Mesendoderm (in vitro differentiated cells): ENCODE measurements at regions not wholly inside any gene's neighbourhood (a gene's known extent, or its start where the extent isn't known, plus 50 kb on each side); places are given as distances from the start of the nearest gene placed in this dataset.
A peak's percentile ranks its signal among the peaks of the same experiment; 100 is the strongest.

Source experiments
- DNase-seq: peaks from one replicate; pipeline ENCODE4 v3.0.0; 2013
- H2AK5ac ChIP-seq: 2 replicates; pipeline ENCODE4 v1.6.1; 2013; ENCODE audit warnings: low read length, inconsistent platforms
- H2BK120ac ChIP-seq: 2 replicates; pipeline ENCODE4 v1.6.1; 2013; ENCODE audit warnings: low read depth, mild to moderate bottlenecking, low read length, moderate library complexity, mixed read lengths
- H2BK15ac ChIP-seq: replicated peaks from 2 replicates; pipeline ENCODE4 v1.6.1; 2013; ENCODE audit warnings: low read depth, mild to moderate bottlenecking, moderate library complexity
- H2BK5ac ChIP-seq: 2 replicates; pipeline ENCODE4 v1.6.1; 2013; ENCODE audit warnings: low read length, inconsistent platforms
- H3K18ac ChIP-seq: 2 replicates; pipeline ENCODE4 v1.6.1; 2013; ENCODE audit warnings: mild to moderate bottlenecking, low read length, mixed read lengths
- H3K23ac ChIP-seq: one replicate; pipeline ENCODE4 v1.6.1; 2013; ENCODE audit warnings: low read length
- H3K27ac ChIP-seq: 2 replicates; pipeline ENCODE4 v1.5.1; 2013; ENCODE audit warnings: low read depth, mild to moderate bottlenecking, inconsistent platforms, low read length, moderate library complexity
- H3K27me3 ChIP-seq: 2 replicates; pipeline ENCODE4 v1.6.1; 2013; ENCODE audit warnings: low read length, control low read depth, mild to moderate bottlenecking, inconsistent platforms; ENCODE audit not compliant: insufficient read depth, poor library complexity
- H3K36me3 ChIP-seq: 2 replicates; pipeline ENCODE4 v1.6.1; 2013; ENCODE audit warnings: low read length, inconsistent platforms; ENCODE audit not compliant: control insufficient read depth, insufficient read depth
- H3K4ac ChIP-seq: one replicate; pipeline ENCODE4 v1.6.1; 2013; ENCODE audit warnings: low read depth, mild to moderate bottlenecking, low read length, moderate library complexity
- H3K4me1 ChIP-seq: 2 replicates; pipeline ENCODE4 v1.6.1; 2013; ENCODE audit warnings: low read depth, low read length, inconsistent platforms; ENCODE audit not compliant: control insufficient read depth
- H3K4me2 ChIP-seq: 2 replicates; pipeline ENCODE4 v1.6.1; 2013; ENCODE audit warnings: low read length
- H3K4me3 ChIP-seq: 2 replicates; pipeline ENCODE4 v1.5.1; 2013; ENCODE audit warnings: mild to moderate bottlenecking, low read length
- H3K56ac ChIP-seq: one replicate; pipeline ENCODE4 v1.6.1; 2013; ENCODE audit warnings: low read length
- H3K79me1 ChIP-seq: 2 replicates; pipeline ENCODE4 v1.6.1; 2013; ENCODE audit warnings: low read length, inconsistent platforms
- H3K79me2 ChIP-seq: 2 replicates; pipeline ENCODE4 v1.6.1; 2013; ENCODE audit warnings: mild to moderate bottlenecking, low read length; ENCODE audit not compliant: control insufficient read depth, insufficient read depth
- H3K9ac ChIP-seq: 2 replicates; pipeline ENCODE4 v1.6.1; 2013; ENCODE audit warnings: low read length, inconsistent platforms
- H4K5ac ChIP-seq: one replicate; pipeline ENCODE4 v1.6.1; 2013; ENCODE audit warnings: low read length
- H4K8ac ChIP-seq: one replicate; pipeline ENCODE4 v1.6.1; 2013; ENCODE audit warnings: low read depth, mild to moderate bottlenecking, control low read depth, low read length, moderate library complexity
- WGBS: extraction: QIAGEN DNeasy Blood & Tissue Kit; methylation state at CpG from one replicate; pipeline ENCODE4 v1.1.7; 2013; ENCODE audit warnings: low lambda C conversion rate, missing lambda C conversion rate; ENCODE audit not compliant: insufficient coverage; ENCODE audit errors: extremely low coverage; 5-methylcytosine and 5-hydroxymethylcytosine counted together

DNA sequence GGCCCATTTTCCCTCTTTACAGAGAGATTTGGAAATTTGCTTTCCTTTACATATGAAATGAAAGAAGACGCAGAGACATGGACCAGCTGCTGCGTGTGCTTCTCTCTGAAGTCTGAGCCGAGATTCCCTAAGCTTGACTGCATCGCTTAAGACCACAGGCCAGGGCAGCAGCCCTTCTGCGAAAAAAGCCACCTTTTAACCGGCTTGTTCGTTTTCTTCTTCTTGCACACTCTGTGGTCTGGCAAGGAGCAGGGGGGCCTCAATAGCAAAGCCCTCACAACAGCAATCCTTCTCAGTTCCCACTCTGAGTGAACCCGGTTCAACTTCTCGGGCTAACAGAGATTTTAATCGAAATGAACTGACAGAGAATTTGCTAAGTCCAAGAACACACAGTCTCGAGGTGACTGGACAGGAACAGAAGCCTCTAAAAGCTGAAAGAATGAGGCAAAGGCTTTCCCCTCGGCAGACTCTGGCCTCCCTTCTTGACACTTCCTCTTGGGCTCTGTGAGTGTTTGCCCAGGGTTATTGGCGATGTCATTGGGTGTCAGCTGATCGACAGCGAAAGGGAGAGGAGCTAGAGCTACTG is 512.9 kb upstream of the KLF4 start:
- Histone ChIP-seq H2AK5ac (no peak overlapping the region), H3K27me3 (no peaks in the 10 kb centered on the region), H3K9ac (no peak overlapping the region), H3K18ac (no peak overlapping the region), H4K8ac (no peak overlapping the region), H3K79me1 (no peaks in the 10 kb centered on the region), H3K79me2 (no peaks in the 10 kb centered on the region), H4K5ac (no peak overlapping the region), H2BK15ac (no peak overlapping the region), H3K36me3 (no peaks in the 10 kb centered on the region), H3K4me2 (no peak overlapping the region), H2BK5ac (no peak overlapping the region), H3K4me1 (no peaks in the 10 kb centered on the region), H3K4ac (no peak overlapping the region), H2BK120ac (no peak overlapping the region), H3K4me3 (no peak overlapping the region), H3K23ac (no peak overlapping the region), H3K56ac (no peak overlapping the region), H3K27ac (no peak overlapping the region)
- no CpG with 5 or more reads among the region's 15 CpGs for WGBS
- DNase-seq: peak; percentile 28

DNA sequence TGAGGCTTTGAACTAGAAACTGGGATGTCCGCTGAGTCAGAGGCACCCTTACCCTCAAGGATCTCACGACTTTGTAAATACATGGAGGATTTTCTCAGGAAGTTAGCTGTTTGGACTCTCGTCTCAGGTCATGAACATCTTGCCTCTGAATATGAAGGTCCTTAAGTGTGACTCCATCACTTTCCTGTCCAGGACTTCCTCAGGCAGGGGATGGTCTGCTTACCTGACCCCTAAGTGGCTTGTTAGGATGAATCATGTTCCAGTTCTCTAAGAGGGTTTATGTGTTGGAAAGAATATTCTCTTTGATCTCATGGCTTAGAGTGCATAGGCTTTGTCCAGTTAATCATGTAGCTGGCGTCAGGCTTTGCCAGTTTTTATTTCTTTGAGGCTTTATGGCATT is 511.7 kb upstream of the KLF4 start:
- Histone ChIP-seq H4K5ac (no peak overlapping the region), H3K4ac (no peak overlapping the region), H2BK5ac (no peak overlapping the region), H3K18ac (no peak overlapping the region), H3K23ac (no peak overlapping the region), H3K4me3 (no peak overlapping the region), H2BK15ac (no peak overlapping the region), H3K36me3 (no peaks in the 10 kb centered on the region), H3K27ac (no peak overlapping the region), H3K27me3 (no peaks in the 10 kb centered on the region), H3K9ac (no peak overlapping the region), H2BK120ac (no peak overlapping the region), H3K4me2 (no peak overlapping the region), H4K8ac (no peak overlapping the region), H3K79me1 (no peaks in the 10 kb centered on the region), H2AK5ac (no peak overlapping the region), H3K4me1 (no peaks in the 10 kb centered on the region), H3K56ac (no peak overlapping the region), H3K79me2 (no peaks in the 10 kb centered on the region)
- DNase-seq: no peak
- WGBS: no CpG with 5 or more reads among the region's 4 CpGs

DNA sequence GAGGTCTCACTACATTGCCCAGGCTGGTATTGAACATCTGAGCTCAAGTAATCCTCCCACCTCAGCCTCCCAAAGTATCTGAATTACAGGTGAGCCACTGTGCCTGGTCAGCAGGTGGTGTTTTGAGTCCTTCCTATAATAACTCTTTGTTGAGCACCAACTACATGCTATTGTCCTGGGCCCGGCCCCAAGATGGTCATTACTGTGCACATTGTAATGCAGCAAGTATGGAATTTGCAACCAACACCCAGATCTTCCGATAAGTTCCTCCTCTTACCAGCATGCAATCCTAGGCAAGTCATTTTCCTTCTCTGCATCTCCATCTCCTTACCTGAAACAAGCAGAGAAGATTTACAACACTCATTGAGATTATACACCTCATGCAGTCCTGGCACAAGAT is 510.3 kb upstream of the KLF4 start:
- no peak overlapping the region for H3K4me2 ChIP-seq
- no peaks in the 10 kb centered on the region for H3K79me1 ChIP-seq
- no peaks in the 10 kb centered on the region for H3K36me3 ChIP-seq
- H3K18ac ChIP-seq: no peak overlapping the region
- H2BK15ac ChIP-seq: no peak overlapping the region
- H3K27me3 ChIP-seq: no peaks in the 10 kb centered on the region
- H3K23ac ChIP-seq: no peak overlapping the region
- no peak overlapping the region for H3K9ac ChIP-seq
- H2BK120ac ChIP-seq: no peak overlapping the region
- no peak overlapping the region for H4K5ac ChIP-seq
- H2AK5ac ChIP-seq: no peak overlapping the region
- H3K4me1 ChIP-seq: no peaks in the 10 kb centered on the region
- no peak overlapping the region for H3K4me3 ChIP-seq
- no peak overlapping the region for H3K4ac ChIP-seq
- no CpG with 5 or more reads among the region's 2 CpGs for WGBS
- H4K8ac ChIP-seq: no peak overlapping the region
- DNase-seq: peak; percentile 6
- H3K56ac ChIP-seq: no peak overlapping the region
- H3K79me2 ChIP-seq: no peaks in the 10 kb centered on the region
- no peak overlapping the region for H3K27ac ChIP-seq
- H2BK5ac ChIP-seq: no peak overlapping the region

DNA sequence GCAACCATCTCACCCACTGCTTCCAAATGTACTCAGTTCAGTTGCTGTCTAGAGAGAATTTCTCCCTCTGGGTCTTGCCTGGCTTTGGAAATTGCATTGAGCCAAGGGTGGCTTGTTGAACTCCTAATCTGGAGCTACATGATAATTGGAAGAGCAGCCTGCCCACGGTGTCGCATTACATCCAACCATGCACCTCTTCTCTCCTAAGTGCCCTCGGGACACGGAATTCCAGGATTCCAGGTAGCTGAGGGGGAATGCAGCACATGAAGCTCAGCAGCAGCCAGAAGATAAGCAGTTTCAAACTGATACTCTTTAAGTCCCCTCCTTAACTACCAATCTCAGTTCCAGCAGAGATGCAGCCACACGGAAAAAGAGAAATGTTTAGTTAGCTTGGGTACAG is 509.4 kb upstream of the KLF4 start:
- Histone ChIP-seq H3K18ac (no peak overlapping the region), H3K4me2 (no peak overlapping the region), H3K4ac (no peak overlapping the region), H2BK120ac (no peak overlapping the region), H4K5ac (no peak overlapping the region), H3K4me3 (no peak overlapping the region), H2AK5ac (no peak overlapping the region), H3K23ac (no peak overlapping the region), H3K9ac (no peak overlapping the region), H3K27me3 (no peaks in the 10 kb centered on the region), H3K36me3 (no peaks in the 10 kb centered on the region), H2BK5ac (no peak overlapping the region), H3K4me1 (no peaks in the 10 kb centered on the region), H2BK15ac (no peak overlapping the region), H3K27ac (no peak overlapping the region), H3K79me1 (no peaks in the 10 kb centered on the region), H3K79me2 (no peaks in the 10 kb centered on the region), H3K56ac (no peak overlapping the region), H4K8ac (no peak overlapping the region)
- no CpG with 5 or more reads among the region's 5 CpGs for WGBS
- DNase-seq: peak; percentile 98

DNA sequence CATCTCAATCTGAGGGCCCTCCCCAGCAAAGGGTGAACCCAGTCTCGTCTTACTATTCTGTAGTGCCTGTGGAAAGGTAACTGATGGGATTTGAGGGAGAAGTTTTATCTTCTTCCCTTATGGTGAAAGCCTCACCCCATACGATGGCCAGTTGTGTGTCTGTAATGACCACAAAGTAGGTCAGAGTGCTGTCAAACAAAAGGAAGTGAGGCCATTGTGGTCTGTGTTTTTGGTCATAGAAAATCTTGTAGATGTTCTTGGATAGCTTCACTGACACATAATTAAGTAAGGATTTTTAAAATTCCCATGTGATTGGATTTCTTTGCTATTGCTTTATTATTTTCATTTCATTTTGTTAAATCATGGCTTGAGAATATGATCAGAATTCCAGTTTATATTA is 505.1 kb upstream of the KLF4 start:
- Histone ChIP-seq H3K79me2 (no peaks in the 10 kb centered on the region), H3K18ac (no peak overlapping the region), H3K79me1 (no peaks in the 10 kb centered on the region), H2BK120ac (no peak overlapping the region), H4K8ac (no peak overlapping the region), H2BK15ac (no peak overlapping the region), H2AK5ac (no peak overlapping the region), H3K9ac (no peak overlapping the region), H3K23ac (no peak overlapping the region), H3K4me3 (no peak overlapping the region), H4K5ac (no peak overlapping the region), H2BK5ac (no peak overlapping the region), H3K36me3 (no peaks in the 10 kb centered on the region), H3K4me1 (no peaks in the 10 kb centered on the region), H3K56ac (no peak overlapping the region), H3K27me3 (no peaks in the 10 kb centered on the region), H3K4ac (no peak overlapping the region), H3K27ac (no peak overlapping the region), H3K4me2 (no peak overlapping the region)
- WGBS: no CpG with 5 or more reads among the region's 2 CpGs
- no peak for DNase-seq

DNA sequence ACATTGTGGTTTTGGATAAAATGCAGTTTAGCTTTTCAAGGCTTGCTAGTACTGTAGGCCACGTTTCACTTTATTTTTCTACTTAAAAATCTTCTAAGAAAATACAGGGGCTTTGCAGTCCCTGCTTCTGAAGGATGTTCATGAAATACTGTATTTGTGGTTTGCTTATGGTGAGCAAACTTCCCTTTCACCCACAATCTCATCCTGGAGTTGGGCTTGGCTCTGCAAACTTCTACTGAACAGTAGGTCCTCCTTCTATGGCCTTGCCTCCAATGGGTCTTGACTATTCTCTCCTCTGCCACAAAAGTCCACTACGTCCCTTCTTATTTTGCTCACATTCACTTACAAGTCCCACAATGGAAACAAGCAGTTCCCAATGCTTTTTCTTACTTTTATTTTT is 502.7 kb upstream of the KLF4 start:
- Histone ChIP-seq H3K23ac (no peak overlapping the region), H3K9ac (no peak overlapping the region), H2BK120ac (no peak overlapping the region), H4K8ac (no peak overlapping the region), H3K4me2 (no peak overlapping the region), H4K5ac (no peak overlapping the region), H2AK5ac (no peak overlapping the region), H2BK15ac (no peak overlapping the region), H3K56ac (no peak overlapping the region), H3K4me1 (peaks cover 2% of the 10 kb centered on the region), H3K79me2 (no peaks in the 10 kb centered on the region), H3K79me1 (no peaks in the 10 kb centered on the region), H2BK5ac (no peak overlapping the region), H3K4ac (no peak overlapping the region), H3K18ac (no peak overlapping the region), H3K27me3 (no peaks in the 10 kb centered on the region), H3K36me3 (no peaks in the 10 kb centered on the region), H3K27ac (no peak overlapping the region), H3K4me3 (no peak overlapping the region)
- DNase-seq: no peak
- WGBS: no CpG with 5 or more reads among the region's 2 CpGs
